WTC11 (cell line): ENCODE measurements at regions not wholly inside any gene's neighbourhood (a gene's known extent, or its start where the extent isn't known, plus 50 kb on each side); places are given as distances from the start of the nearest gene placed in this dataset.

Experiments used
- CTCF ChIP-seq: fragments of 200-600 bp; IDR thresholded peaks from 2 replicates; pipeline ENCODE4 v1.8.0; 2022; ENCODE audit warnings: antibody characterized with exemption
- ZNF425 ChIP-seq: fragments of 250-450 bp; sonication (Bioruptor Pico); conservative IDR thresholded peaks from 2 replicates; pipeline ENCODE4 v1.9.0; 2021; ENCODE audit warnings: mild to moderate bottlenecking
- ZNF532 ChIP-seq: fragments of 250-450 bp; sonication (Bioruptor Pico); IDR thresholded peaks from 2 replicates; pipeline ENCODE4 v1.9.0; 2021; ENCODE audit warnings: mild to moderate bottlenecking, borderline replicate concordance

- TF ChIP-seq ZNF532 (CRISPR knock-in tag) (no peak), CTCF (no peak), ZNF425 (CRISPR knock-in tag) (no peak)
Measured at GRCh38 chr4:129901205-129901604, 805.3 kb downstream of the C4orf33 start.
